Loucy (cell line): ENCODE measurements at regions not wholly inside any gene's neighbourhood (a gene's known extent, or its start where the extent isn't known, plus 50 kb on each side); places are given as distances from the start of the nearest gene placed in this dataset.
A peak's percentile ranks its signal among the peaks of the same experiment; 100 is the strongest.

Experiments used
- H2AFZ ChIP-seq: fragments of 200-600 bp; sonication (generic); 2 replicates; pipeline ENCODE4 v1.6.0; 2016; ENCODE audit warnings: antibody characterized with exemption, mild to moderate bottlenecking, low read length, moderate library complexity
- H3F3A ChIP-seq: fragments of 200-600 bp; 2 replicates; pipeline ENCODE4 v1.6.0; 2016; ENCODE audit warnings: antibody characterized with exemption, low read depth, mild to moderate bottlenecking
- H3K27me3 ChIP-seq: fragments of 200-600 bp; sonication (generic); 2 replicates; pipeline ENCODE4 v1.6.1; 2014; ENCODE audit warnings: low read length, mild to moderate bottlenecking; ENCODE audit not compliant: insufficient read depth, poor library complexity, severe bottlenecking
- H3K36me3 ChIP-seq: fragments of 200-600 bp; sonication (generic); 2 replicates; pipeline ENCODE4 v1.6.1; 2016; ENCODE audit warnings: low read length; ENCODE audit not compliant: insufficient read depth
- H3K4me1 ChIP-seq: fragments of 200-600 bp; sonication (generic); 2 replicates; pipeline ENCODE4 v1.5.1; 2014; ENCODE audit warnings: low read length, mild to moderate bottlenecking; ENCODE audit not compliant: insufficient read depth, poor library complexity, severe bottlenecking
- H3K4me2 ChIP-seq: fragments of 200-600 bp; sonication (generic); 2 replicates; pipeline ENCODE4 v1.6.0; 2014; ENCODE audit warnings: antibody characterized with exemption, low read length, low read depth, mild to moderate bottlenecking; ENCODE audit not compliant: poor library complexity, severe bottlenecking
- H3K4me3 ChIP-seq: fragments of 200-600 bp; sonication (generic); 2 replicates; pipeline ENCODE4 v1.5.1; 2014; ENCODE audit warnings: low read length, mild to moderate bottlenecking, mixed read lengths; ENCODE audit not compliant: poor library complexity, severe bottlenecking
- H3K79me2 ChIP-seq: fragments of 200-600 bp; sonication (generic); 2 replicates; pipeline ENCODE4 v1.6.1; 2014; ENCODE audit warnings: low read length; ENCODE audit not compliant: insufficient read depth
- H3K9ac ChIP-seq: fragments of 200-600 bp; sonication (generic); 2 replicates; pipeline ENCODE4 v1.6.0; 2014; ENCODE audit warnings: mild to moderate bottlenecking, low read depth, low read length, moderate library complexity; ENCODE audit not compliant: poor library complexity, severe bottlenecking
- H3K9me2 ChIP-seq: fragments of 200-600 bp; sonication (generic); replicated peaks from 2 replicates; pipeline ENCODE4 v1.6.1; 2016; ENCODE audit warnings: low read depth, low read length, mixed read lengths
- H3K9me3 ChIP-seq: fragments of 200-600 bp; sonication (generic); 2 replicates; pipeline ENCODE4 v1.6.1; 2014; ENCODE audit warnings: mild to moderate bottlenecking, antibody characterized with exemption, low read length, low read depth; ENCODE audit not compliant: insufficient read depth
- H4K20me1 ChIP-seq: fragments of 200-600 bp; sonication (generic); 2 replicates; pipeline ENCODE4 v1.6.0; 2014; ENCODE audit warnings: antibody characterized with exemption, low read length, mild to moderate bottlenecking; ENCODE audit not compliant: insufficient read depth, poor library complexity, severe bottlenecking
- EZH2phosphoT487 ChIP-seq: fragments of 200-600 bp; IDR thresholded peaks from 2 replicates; pipeline ENCODE4 v1.6.1; 2018; ENCODE audit warnings: antibody characterized with exemption, mild to moderate bottlenecking, moderate library complexity, borderline replicate concordance
- TF ChIP-seq, protein P1 (sequence below): fragments of 200-600 bp; sonication (generic); conservative IDR thresholded peaks from 2 replicates; pipeline ENCODE4 v1.5.1; 2014; ENCODE audit warnings: mild to moderate bottlenecking, antibody characterized with exemption, low read length

DNA sequence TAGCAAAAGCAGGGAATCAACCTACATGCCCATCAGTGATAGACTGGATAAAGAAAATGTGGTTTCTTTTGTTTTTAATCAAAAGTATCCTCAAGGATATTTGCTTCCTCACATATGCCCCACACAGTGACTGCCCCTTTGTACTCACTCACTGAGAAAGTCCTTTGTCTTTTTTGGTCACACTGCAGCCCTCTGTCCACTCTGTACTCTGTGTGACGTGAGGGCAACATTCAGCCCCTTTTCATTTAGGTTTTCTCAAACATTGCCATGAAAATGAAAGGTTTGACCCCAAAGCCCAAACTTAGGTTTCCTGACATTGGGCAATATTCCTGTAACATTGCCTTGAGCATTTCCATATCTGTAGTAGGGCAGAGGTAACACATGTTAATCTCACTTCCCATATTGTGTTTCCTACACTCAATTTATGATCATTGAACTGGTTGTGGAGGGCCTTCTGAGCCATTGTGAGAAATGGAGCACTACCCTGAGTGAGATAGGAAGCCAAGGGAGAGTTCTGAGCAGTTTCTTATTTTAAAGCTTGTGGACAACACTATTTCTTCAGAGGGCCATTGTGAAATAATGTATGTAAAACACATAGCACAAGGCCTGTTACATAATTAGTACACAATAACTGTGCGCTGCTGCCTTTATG is 501.9 kb upstream of the C1orf87 start:
- Histone ChIP-seq H3K9me2 (no peaks in the 10 kb centered on the region), H3K9ac (no peak overlapping the region), H3K4me3 (no peak overlapping the region), H3K4me2 (no peak overlapping the region), H3K36me3 (no peaks in the 10 kb centered on the region), H3K79me2 (no peaks in the 10 kb centered on the region), H3K4me1 (peaks cover 32% of the 10 kb centered on the region), H3F3A (no peaks in the 10 kb centered on the region), H4K20me1 (no peaks in the 10 kb centered on the region), H3K27me3 (no peaks in the 10 kb centered on the region), H3K9me3 (no peaks in the 10 kb centered on the region), H2AFZ (peak overlapping the region; percentile 14; the same call in 1 of the 2 replicates)
- TF ChIP-seq, protein P1, sequence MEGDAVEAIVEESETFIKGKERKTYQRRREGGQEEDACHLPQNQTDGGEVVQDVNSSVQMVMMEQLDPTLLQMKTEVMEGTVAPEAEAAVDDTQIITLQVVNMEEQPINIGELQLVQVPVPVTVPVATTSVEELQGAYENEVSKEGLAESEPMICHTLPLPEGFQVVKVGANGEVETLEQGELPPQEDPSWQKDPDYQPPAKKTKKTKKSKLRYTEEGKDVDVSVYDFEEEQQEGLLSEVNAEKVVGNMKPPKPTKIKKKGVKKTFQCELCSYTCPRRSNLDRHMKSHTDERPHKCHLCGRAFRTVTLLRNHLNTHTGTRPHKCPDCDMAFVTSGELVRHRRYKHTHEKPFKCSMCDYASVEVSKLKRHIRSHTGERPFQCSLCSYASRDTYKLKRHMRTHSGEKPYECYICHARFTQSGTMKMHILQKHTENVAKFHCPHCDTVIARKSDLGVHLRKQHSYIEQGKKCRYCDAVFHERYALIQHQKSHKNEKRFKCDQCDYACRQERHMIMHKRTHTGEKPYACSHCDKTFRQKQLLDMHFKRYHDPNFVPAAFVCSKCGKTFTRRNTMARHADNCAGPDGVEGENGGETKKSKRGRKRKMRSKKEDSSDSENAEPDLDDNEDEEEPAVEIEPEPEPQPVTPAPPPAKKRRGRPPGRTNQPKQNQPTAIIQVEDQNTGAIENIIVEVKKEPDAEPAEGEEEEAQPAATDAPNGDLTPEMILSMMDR: no peak

DNA sequence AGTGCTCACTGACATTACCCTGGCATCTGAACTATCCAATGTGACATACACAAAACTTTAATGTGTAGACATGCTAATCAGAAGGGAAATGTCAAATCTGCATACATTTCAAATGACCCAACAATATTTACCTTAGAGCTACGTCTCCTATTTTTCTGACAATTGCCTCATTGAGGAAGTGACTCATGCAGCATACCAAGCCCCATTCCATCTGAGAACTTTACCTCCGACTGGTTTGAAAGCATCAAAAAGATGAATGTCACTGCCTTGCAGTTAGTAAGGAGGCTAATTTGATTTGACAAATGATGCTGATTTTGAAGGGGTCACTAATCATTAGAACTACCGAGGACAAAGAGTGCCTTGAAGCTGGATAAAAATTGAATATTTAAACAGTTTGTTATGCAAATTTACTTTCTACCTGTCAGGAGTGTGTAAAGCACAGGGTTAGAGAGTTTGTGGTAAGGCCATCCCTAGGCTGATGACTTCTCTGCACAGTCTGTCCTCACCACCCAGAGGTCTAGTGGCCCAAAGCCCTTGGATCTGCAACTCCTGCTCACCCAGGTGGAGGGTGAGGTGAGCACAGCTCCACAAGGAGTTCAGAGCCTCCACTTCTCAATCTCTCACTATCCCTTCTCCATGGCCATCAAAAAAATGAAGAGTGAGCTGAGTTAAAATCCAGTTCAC is 500.3 kb upstream of the C1orf87 start:
- no peak overlapping the region for H3K4me3 ChIP-seq
- H3K4me2 ChIP-seq: no peak overlapping the region
- peak overlapping the region; percentile 25; the same call in 1 of the 2 replicates for H2AFZ ChIP-seq

DNA sequence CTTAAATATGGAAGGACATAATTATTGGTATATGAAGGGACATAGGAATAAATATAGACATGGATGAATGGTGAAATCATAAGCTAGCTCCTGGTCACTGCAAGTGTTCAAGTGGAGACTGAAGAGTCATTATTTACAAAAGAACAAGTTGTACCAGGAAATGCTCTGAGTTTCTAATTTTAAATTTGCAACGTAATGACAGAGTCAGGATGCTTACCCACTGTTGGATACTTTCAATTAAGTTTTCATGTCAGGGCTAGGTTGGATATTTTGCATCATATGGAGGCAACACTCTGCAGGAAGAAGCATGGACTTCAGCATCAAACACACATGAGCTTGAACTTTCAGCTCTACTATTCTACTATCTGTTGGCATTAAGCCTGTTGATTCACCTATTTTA is 499.6 kb upstream of the C1orf87 start:
- TF ChIP-seq, protein P1: no peak
- peaks cover 14% of the 10 kb centered on the region for H3K4me1 ChIP-seq
- H2AFZ ChIP-seq: 0 out of 2 replicates have a peak overlapping the region, but pooled peaks have one; percentile 22
- H3K27me3 ChIP-seq: no peaks in the 10 kb centered on the region
- no peaks in the 10 kb centered on the region for H3F3A ChIP-seq
- H3K9ac ChIP-seq: no peak overlapping the region
- 0 out of 2 replicates have a peak, but pooled peaks cover 2% of the 10 kb centered on the region for H3K9me3 ChIP-seq
- H3K4me3 ChIP-seq: no peak overlapping the region
- H4K20me1 ChIP-seq: no peaks in the 10 kb centered on the region
- H3K9me2 ChIP-seq: no peaks in the 10 kb centered on the region
- H3K4me2 ChIP-seq: no peak overlapping the region
- H3K36me3 ChIP-seq: no peaks in the 10 kb centered on the region
- H3K79me2 ChIP-seq: no peaks in the 10 kb centered on the region

More for the DNA sequence above, 500.3 kb upstream of the C1orf87 start:
- Histone ChIP-seq H3K9me2 (no peaks in the 10 kb centered on the region), H3K9ac (no peak overlapping the region), H3K79me2 (no peaks in the 10 kb centered on the region), H4K20me1 (no peaks in the 10 kb centered on the region), H3F3A (no peaks in the 10 kb centered on the region), H3K9me3 (no peaks in the 10 kb centered on the region), H3K27me3 (no peaks in the 10 kb centered on the region), H3K4me1 (peaks cover 17% of the 10 kb centered on the region), H3K36me3 (no peaks in the 10 kb centered on the region)
- TF ChIP-seq, protein P1: no peak
- TF ChIP-seq EZH2phosphoT487: no peak
